ENCODE measurements at regions not wholly inside any gene's neighbourhood (a gene's known extent, or its start where the extent isn't known, plus 50 kb on each side); places are given as distances from the start of the nearest gene placed in this dataset.

GRCh38 chrX:15946783-15947580 is 92.4 kb upstream of the AP1S2 start:
- TF ChIP-seq CTCF (optimal IDR thresholded peaks at IDR 0.05 in 1 of 3, IDR thresholded peaks at IDR 0.05 in 1 of 3, conservative IDR thresholded peaks at IDR 0.05 in 1 of 3; ENCODE audit: extremely low read depth in 1 of 3, insufficient read depth in 2 of 3, low read length in 3 of 3) (no peak), EZH2 (IDR thresholded peaks at IDR 0.05; ENCODE audit: low read length) (no peak)

All from keratinocyte (primary cell).